ENCODE measurements at regions not wholly inside any gene's neighbourhood (a gene's known extent, or its start where the extent isn't known, plus 50 kb on each side); places are given as distances from the start of the nearest gene placed in this dataset.

DNA sequence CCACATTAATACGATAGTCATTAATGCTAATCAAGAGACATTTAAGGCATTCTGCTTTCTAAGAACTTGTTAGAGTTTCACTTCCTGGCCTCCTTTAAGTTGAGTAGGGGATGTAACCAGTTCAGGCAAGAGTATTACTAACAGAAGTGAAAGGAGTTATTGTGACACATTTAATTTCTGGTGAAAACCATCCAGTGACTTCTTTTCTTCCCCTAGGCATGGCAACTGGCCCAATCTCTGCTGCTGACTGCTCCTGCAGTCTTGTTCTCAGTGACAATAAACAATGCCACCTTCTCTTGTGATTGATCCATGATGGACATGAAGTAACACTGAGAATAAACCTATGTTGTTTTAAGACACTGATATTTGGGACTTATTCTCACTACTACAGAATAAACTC lies 130.9 kb upstream of the DEFB112 start:
- TF ChIP-seq GATA2 (IDR thresholded peaks at IDR 0.05; ENCODE audit: low read depth, low read length) (no peak), GATA3 (IDR thresholded peaks at IDR 0.05; ENCODE audit: low read depth, low read length) (no peak)

GRCh38 chr6:50185006-50185405 lies 135.3 kb upstream of the DEFB112 start:
- TF ChIP-seq GATA2 (IDR thresholded peaks at IDR 0.05; ENCODE audit: low read depth, low read length) (no peak), GATA3 (IDR thresholded peaks at IDR 0.05; ENCODE audit: low read depth, low read length) (no peak)

DNA sequence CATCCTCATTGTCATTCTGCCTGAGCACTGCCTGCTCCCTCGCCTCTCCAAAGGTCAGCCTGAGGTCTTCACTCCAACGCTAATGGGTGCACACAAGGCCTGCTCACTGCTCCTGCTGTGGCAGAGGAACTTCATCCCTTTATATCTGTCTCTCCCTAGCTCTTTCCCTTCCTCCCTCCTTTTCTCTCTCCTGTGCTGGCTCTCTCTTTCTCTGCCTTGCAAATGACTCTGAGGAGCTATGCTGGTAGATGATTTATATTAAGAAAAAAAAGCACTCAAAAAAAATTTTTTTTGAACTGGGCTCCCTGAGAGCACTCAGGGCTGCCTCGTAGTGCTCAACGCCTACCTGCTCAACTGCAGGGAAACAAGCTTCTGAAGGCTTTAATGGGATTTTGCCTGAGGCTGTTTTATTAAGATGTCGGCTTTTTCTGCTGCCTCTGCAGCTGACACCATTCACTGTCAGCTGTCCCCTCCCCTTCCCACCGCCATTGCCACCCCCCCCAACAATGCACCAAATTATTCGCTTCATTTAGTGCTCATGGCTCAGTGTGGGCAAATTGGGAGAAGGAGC lies 137.7 kb upstream of the DEFB112 start:
- TF ChIP-seq GATA3 (IDR thresholded peaks at IDR 0.05; ENCODE audit: low read depth, low read length) (no peak), GATA2 (IDR thresholded peaks at IDR 0.05; ENCODE audit: low read depth, low read length) (no peak)

- TF ChIP-seq GATA2 (IDR thresholded peaks at IDR 0.05; ENCODE audit: low read depth, low read length): no peak
- no peak for TF ChIP-seq GATA3 (IDR thresholded peaks at IDR 0.05; ENCODE audit: low read depth, low read length)
Measured at GRCh38 chr6:50198245-50198644, 148.5 kb upstream of the DEFB112 start.

DNA sequence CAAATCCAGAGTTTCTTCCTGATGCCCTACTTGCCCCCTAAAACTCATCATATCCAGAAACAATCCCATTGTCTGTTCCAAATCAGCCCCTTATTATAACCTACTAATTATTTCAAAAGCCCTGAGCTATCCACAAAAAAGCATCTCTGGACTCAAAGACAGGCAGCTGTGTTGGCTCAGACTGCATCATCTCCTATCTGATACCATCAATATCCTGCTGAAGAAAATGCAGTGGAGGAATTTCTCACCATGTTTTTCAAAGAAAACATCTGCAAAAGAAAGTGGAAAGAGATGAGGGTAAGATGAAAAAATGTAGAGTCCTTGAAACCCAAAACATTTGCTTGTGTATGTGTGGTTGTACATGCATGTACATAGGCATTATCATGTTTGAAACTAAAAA lies 153.0 kb upstream of the DEFB112 start:
- TF ChIP-seq GATA2 (IDR thresholded peaks at IDR 0.05; ENCODE audit: low read depth, low read length) (no peak), GATA3 (IDR thresholded peaks at IDR 0.05; ENCODE audit: low read depth, low read length) (no peak)

GRCh38 chr6:50211582-50211981 lies 161.9 kb upstream of the DEFB112 start:
- TF ChIP-seq GATA2 (IDR thresholded peaks at IDR 0.05; ENCODE audit: low read depth, low read length) (no peak), GATA3 (IDR thresholded peaks at IDR 0.05; ENCODE audit: low read depth, low read length) (no peak)

DNA sequence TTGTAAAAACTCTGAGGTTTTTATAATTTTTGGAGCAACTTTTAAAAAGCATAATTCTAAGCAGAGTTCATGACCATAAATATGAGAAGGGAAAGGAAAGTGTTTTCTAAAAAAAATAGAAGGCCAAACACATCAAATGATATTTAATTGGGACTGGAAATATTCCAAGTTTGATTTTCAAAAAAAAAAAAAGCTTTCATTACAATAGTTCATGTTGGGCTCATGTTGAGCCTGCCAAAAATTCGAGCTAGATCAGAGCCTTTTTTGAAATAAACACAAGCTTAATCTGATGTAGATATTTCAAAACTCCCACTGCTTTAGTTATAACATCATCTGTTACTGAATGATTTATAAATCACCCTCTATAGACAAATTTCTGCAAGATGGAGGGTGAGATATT lies 163.4 kb upstream of the DEFB112 start:
- TF ChIP-seq GATA2 (IDR thresholded peaks at IDR 0.05; ENCODE audit: low read depth, low read length) (no peak), GATA3 (IDR thresholded peaks at IDR 0.05; ENCODE audit: low read depth, low read length) (no peak)

DNA sequence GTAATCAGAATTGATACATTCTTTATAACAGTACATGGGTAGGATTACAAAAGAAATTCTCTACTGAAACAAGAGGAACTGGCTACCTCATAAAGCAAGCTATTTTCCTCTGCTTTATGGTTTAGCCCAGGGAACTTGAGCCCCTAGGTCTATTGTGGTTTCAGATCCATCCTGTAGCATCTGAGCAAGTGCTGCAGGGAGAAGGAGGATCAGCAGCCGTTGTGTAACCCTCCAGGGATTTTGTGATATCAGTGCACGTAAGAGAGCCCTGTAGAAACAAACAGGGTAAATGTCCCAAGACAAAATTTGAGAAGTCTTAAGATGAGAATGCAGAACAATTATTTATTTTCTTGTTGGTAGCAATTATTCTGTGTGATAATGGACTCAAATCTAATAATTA lies 165.2 kb upstream of the DEFB112 start:
- TF ChIP-seq GATA3 (IDR thresholded peaks at IDR 0.05; ENCODE audit: low read depth, low read length): no peak
- no peak for TF ChIP-seq GATA2 (IDR thresholded peaks at IDR 0.05; ENCODE audit: low read depth, low read length)

DNA sequence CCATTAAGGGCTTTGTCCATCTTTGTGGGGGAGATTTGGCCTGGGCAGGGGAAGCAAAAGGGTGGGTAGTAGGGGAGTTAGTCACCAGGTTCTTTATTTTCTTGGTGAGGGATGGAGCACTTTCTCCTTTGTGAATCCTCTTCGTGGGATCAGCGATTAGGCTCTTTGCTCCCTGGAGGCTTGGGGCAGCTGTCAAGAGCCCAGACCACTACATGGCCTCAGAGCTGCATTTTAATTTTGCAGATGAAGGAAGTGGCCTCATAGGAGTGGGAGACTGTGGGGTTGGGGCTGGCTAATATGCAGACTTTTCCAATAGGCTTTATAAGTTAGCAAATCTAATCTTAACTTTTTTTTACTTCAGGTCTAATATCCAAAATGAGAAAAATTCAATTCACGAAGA lies 168.1 kb upstream of the DEFB112 start:
- TF ChIP-seq GATA2 (IDR thresholded peaks at IDR 0.05; ENCODE audit: low read depth, low read length) (no peak), GATA3 (IDR thresholded peaks at IDR 0.05; ENCODE audit: low read depth, low read length) (no peak)

DNA sequence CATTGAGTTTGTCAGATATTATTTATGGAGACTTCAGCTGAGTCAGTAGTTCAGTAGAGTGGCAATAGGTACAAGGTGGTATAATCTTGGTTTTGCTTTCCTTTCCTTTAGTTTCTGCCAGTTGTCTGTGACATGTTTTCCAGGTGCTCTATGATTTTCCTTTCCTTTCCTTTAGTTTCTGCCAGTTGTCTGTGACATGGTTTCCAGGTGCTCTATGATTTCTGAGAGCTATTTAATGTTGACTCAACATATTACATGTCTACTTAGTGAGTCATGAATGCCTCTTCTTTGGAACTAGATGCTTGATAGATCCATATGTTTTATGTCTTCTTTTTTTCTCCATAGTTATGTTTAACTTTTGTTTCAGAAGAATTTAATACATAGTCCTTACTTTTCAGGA lies 186.4 kb upstream of the DEFB112 start:
- TF ChIP-seq GATA3 (IDR thresholded peaks at IDR 0.05; ENCODE audit: low read depth, low read length) (no peak), GATA2 (IDR thresholded peaks at IDR 0.05; ENCODE audit: low read depth, low read length) (no peak)

DNA sequence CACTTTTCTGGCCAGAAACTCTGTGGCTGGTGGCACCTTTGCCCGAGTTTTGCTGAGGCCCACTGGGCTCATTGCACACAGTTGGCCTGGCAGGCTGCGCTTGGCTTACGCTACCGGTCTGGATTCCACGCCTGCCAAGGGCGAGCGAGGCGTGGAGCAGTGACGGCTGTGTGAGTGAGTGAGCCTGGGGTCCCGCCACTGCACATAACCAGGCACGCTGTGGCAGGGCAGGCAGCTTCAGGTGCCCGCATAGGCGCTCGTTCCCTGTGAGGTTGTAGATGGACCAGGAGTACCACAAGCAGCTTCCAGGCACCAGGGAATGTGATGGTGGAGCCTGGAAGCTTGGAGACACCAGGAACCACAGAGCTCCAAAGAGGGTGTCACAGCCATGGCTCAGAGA lies 190.1 kb upstream of the DEFB112 start:
- TF ChIP-seq GATA2 (IDR thresholded peaks at IDR 0.05; ENCODE audit: low read depth, low read length): no peak

- TF ChIP-seq GATA3 (IDR thresholded peaks at IDR 0.05; ENCODE audit: low read depth, low read length) (no peak), GATA2 (IDR thresholded peaks at IDR 0.05; ENCODE audit: low read depth, low read length) (no peak)
Measured at GRCh38 chr6:50240986-50241385, 191.3 kb upstream of the DEFB112 start.

DNA sequence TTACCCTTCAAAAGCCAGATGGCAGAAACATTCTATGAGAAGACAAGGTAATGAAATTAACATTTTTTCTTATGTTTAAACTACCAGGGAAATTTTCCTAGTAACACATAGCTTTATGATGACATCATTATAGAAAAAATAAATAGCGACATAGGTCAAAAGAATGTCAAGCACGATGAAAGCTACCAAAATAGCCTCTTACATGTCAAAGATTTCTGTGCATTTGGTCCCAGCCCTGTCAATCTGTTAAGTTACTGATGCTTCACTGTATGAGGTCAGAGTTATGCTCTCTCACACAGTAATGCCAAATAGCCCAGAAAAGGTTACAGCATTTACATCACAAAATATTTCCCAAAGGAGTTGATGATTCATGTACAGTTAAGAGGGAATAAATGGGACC lies 199.8 kb upstream of the DEFB112 start:
- TF ChIP-seq GATA2 (IDR thresholded peaks at IDR 0.05; ENCODE audit: low read depth, low read length) (no peak), GATA3 (IDR thresholded peaks at IDR 0.05; ENCODE audit: low read depth, low read length) (no peak)

GRCh38 chr6:50257322-50257721 lies 207.6 kb upstream of the DEFB112 start:
- TF ChIP-seq GATA2 (IDR thresholded peaks at IDR 0.05; ENCODE audit: low read depth, low read length) (no peak), GATA3 (IDR thresholded peaks at IDR 0.05; ENCODE audit: low read depth, low read length) (no peak)

GRCh38 chr6:50259903-50260302 lies 210.2 kb upstream of the DEFB112 start:
- TF ChIP-seq GATA3 (IDR thresholded peaks at IDR 0.05; ENCODE audit: low read depth, low read length) (no peak), GATA2 (IDR thresholded peaks at IDR 0.05; ENCODE audit: low read depth, low read length) (no peak)

DNA sequence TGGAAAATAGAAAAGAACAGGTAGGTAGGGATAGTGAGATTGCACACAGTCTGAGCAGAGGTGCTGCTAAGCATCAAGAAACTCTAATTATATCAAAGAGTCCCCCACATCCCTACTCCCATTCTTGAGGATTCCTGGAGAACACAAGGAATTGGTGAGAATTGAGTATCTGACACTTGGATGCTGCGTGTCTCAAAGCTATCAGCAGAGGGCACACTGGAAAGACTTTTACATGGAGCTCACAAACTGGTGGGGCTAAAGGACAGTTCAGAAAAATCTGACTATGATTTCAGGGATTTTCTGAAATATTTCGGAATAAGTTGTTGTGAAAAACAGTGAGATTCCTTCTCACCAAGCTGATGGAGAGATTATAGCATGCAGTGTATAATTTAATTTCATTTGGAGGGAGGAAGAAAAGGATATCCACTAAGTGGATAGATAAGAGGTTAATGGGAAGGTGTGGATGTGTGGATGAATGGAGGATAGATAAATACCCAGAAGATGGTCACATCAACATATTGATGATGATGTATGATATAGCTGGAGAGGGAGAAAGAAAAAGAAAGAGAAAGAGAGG lies 215.4 kb upstream of the DEFB112 start:
- no peak for TF ChIP-seq GATA3 (IDR thresholded peaks at IDR 0.05; ENCODE audit: low read depth, low read length)
- TF ChIP-seq GATA2 (IDR thresholded peaks at IDR 0.05; ENCODE audit: low read depth, low read length): no peak

All from SH-SY5Y (cell line).